M059J (cell line): ENCODE measurements at regions not wholly inside any gene's neighbourhood (a gene's known extent, or its start where the extent isn't known, plus 50 kb on each side); places are given as distances from the start of the nearest gene placed in this dataset.
"Not testable (repeated sequence)": the region's sequence is repeated elsewhere in the genome, so short reads cannot be mapped to it uniquely, and the experiment has no call there.

ENCODE experiments used
- DNase-seq: peaks from one replicate; pipeline ENCODE4 v3.0.0-alpha.2; 2012; ENCODE audit warnings: low read depth

GRCh38 chr2:204360218-204361007 lies 184.9 kb upstream of the PARD3B start:
- DNase-seq: no peak

DNA sequence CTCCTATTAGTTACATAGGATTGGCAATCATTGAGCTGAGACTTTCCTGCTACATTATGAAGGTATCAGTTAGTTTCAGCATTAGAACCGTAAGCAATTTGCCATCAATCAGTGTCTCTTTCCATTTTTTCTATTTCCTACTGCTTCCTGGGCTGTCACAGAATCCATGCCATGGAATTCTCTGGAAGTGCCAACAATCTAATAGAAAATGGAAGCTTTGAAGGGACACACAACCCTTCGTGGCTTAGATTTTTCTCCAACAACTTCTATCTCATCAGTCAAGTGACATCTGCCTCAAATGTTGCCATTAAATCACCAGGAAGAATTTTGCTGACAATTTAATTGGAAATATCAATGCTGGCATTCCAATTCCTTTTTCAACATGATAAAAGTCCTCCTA lies 183.5 kb upstream of the PARD3B start:
- no peak for DNase-seq

DNA sequence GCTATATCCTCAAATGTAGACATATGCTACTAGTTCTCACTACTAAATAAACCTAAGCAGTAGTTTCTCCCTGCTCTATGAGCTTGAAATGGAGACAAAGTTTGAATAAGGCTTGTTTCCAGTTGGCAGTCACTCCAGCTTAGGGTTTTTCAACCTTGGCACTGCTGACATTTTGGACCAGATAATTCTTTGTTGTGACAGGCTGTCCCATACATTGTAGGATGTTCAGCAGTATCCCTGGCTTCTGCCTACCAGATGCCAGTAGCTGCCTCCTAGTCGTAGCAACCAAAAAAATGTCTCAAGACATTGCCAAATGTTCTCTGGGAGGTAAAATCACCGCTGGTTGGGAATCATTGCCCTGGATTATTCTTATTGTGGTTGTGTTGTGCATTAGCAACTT lies 182.7 kb upstream of the PARD3B start:
- DNase-seq: no peak

DNA sequence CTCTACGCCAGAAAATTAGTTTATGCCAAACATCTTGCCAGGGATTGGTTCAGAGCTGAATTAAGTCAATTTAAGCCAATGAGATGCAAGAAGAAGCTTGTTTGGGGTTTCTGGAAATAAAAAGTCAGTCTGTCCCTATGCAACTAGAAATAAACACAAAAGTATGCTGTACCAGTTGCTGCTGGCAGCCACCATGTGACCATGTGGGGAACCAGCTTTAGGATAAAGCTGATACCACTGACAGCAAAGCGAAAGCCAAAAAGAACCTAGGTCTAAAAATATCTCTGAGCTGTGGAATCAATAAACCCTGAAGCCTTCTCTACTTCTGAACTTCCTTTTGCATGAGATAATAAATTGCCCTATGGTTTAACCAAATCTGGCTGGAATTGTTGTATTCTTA lies 181.8 kb upstream of the PARD3B start:
- no peak for DNase-seq

DNA sequence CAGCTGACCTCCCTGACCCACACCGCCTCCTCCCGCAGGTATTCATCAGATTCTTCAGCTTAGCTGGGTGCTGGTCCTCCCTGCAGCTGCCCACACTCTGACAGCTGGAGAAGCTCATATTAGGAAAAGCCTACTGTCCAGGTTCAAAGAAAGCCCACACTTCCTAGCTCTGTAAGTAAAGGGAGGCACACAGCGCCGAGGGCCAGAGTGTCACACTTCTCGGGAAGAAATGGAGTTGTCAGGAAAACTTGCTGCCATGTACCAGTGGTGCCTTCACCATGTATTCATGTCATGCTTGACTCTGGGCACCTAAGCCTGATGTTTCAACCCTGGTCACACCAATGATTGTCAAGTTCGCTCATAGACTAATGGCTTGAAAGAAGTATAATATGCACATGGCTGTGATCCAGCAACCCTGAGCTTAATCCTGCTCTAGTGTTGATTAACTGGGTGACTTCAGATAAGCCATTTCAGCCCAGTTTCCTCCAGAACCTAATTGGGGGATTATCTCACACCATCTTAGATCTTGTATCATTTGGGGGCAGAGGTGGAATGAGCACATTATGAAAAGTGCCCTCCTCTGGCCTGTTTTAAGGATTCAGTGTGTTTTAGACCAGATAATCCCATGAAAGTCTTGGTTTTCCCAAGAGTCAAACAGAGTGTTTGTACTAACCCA lies 180.3 kb upstream of the PARD3B start:
- DNase-seq: no peak

DNA sequence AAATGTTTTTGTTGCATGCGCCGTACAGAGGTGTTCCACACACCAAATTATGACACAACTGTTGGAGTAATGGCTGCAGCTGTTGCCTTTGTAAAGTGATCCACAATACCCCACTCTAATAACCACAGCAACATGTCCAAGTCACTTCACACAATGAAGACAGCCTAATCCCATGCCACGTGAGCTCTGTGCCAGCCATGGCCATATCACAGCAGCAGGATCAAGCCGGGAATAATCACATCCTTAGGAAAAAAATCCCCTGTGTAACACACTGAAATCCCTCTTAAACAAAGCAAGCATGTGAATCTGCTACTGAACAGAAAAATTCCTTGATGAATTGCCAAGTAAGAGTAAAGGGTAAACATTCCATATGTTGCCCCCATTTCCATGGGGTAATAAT lies 179.5 kb upstream of the PARD3B start:
- DNase-seq: no peak

DNA sequence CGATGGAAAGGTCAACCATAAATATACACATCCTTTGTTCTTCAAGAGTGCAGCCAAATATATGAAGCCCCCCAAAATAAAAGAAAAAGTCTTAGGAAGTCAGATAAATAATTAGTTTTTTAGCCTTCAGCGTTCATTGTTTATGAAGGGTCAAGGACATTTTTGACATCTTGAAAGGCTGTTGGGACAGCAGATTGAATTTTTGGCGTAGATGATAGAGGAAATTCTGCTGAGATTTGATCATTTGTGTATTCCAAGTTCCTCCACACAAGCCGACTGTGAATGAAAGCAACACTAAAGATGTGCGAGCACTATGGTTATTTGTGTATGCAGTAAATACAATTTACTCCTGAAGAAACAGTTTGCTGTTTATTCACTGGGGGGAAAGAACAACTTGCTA lies 177.8 kb upstream of the PARD3B start:
- DNase-seq: no peak

- no peak for DNase-seq
Observed at GRCh38 chr2:204370172-204370718, 175.0 kb upstream of the PARD3B start.

- DNase-seq: no peak
Observed at GRCh38 chr2:204373942-204374341, 171.3 kb upstream of the PARD3B start.

GRCh38 chr2:204380141-204380881 lies 165.0 kb upstream of the PARD3B start:
- no peak for DNase-seq

DNA sequence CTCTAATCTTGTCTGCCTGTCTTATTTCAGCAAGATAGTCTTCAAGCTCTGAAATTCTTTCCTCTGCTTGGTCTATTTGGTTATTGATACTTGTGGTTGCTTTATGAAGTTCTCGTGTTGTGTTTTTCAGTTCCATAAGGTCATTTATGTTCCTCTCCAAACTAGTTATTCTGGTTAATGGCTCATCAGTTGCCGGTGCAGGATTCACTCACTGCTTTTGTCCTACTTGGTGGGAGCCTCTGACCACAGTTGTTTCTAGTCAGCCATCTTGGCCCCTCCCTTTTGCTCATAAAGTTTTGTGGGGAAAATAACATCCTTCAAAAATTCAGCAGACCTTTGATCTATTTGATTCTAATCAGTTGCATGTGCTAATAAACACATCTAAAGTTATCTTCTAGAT lies 158.6 kb upstream of the PARD3B start:
- DNase-seq: no peak

- DNase-seq: no peak
Observed at GRCh38 chr2:204389120-204389519, 156.2 kb upstream of the PARD3B start.

DNA sequence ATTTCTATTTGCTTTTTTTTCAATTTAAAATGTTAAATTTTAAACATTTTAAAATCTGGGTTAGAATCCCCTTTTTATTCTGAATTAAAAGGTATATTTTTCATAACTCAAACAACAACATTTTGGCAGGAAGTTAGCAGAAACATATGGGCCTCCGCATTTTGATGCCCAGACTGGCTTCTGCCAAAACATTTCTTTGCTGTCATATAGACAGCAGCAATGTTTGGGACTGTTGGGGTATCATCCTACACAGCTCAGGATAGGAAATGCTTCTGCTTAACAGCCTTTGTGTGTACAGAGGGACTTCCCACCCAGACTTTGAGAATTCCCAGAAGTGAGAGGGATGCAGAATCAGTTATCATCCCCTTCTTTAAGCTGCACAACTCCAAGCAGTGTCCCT lies 155.4 kb upstream of the PARD3B start:
- DNase-seq: no peak

DNA sequence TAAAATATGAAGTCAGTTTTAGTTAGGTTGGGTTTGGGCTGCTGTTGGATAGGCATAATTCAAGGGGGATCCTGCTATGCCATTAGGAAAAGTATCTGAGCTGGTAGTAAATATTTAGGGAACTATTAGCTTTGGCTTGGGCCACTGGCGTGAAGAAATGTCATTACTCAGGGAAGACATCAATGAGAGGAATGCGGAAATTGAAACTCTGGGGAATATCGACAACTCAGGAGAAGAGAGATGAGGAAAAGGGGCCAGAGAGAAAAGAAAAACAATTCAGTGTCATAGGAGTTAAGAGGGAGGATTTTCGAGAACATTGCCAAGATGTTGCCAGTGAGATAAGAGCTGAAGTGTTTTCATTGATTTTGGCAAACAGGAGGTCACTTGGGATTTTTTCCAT lies 149.7 kb upstream of the PARD3B start:
- no peak for DNase-seq

GRCh38 chr2:204401114-204401513 lies 144.2 kb upstream of the PARD3B start:
- DNase-seq: no peak

GRCh38 chr2:204407204-204408014 lies 137.9 kb upstream of the PARD3B start:
- peak; percentile 84 for DNase-seq

DNA sequence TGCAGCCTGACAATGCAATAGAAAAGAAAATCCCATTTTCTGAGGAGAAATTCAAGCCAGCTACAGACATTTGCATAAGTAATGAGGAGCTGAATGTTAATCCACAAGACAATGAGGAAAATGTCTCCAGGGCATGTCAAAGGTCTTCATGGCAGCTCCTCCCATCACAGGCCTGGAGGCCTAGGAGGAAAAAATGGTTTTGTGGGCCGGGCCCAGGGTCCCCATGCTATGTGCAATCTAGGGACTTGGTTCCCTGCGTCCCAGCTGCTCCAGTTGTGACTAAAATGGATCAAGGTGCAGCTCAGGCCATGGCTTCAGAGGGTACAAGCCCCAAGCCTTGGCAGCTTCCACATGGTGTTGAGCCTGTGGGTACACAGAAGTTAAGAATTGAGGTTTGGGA lies 132.5 kb upstream of the PARD3B start:
- not testable (repeated sequence) for DNase-seq

DNA sequence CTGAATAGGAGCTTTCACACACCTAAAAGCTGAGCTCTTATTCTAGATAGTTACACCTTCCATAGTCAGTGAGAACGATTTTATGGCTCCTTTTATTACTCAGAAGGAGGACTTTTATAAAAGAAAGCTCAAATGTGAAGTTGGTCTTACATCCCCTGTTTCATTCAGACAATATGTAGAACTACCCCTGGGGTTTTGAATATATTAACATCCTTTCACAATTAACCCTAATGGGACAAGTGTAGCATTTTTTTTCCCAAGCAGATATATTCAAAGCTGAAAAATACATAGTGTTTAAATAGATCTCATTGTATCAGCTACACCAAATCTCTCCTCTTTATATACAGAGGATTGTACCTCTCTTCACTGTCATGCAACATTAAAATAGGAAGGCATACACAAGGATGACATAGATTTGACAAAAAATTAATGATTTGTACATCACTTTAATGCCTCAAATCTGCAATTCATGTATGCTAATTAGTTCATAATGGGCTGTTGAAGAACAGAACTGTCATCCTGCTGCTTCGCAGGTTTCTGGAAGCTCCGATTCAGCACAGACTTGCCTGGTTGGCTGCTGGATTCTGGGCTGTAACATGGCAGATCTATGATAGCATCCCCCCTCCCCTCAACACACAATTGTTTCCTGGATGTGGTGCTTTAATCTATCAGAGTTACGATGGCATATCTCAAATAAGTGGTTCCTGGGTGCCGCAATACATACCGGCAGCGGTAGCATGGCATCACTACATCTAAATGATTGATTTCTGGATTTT lies 129.7 kb upstream of the PARD3B start:
- DNase-seq: no peak

GRCh38 chr2:204416236-204416635 lies 129.0 kb upstream of the PARD3B start:
- no peak for DNase-seq

- no peak for DNase-seq
Observed at GRCh38 chr2:204425821-204426220, 119.5 kb upstream of the PARD3B start.

DNA sequence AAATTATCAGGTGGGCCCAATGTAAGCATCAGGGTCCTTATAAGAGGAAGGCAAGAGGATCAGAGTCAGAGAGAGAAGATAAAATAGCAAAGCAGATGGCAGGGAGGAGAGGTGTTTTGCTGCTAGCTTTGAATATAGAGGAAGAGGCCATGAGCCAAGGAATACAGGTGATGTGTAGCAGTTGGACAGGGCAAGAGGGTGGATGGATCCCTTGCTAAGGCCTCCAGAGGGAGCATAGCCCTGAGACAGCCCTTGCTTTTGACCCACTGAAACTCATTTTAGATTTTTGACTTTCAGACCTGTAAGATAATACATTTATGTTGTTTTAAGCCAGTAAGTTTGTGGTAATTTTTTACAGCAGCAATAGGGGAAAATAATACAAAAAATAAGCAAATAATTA lies 116.6 kb upstream of the PARD3B start:
- no peak for DNase-seq
